CD4-positive, CD25-positive, alpha-beta regulatory T cell (primary cell): ENCODE measurements at regions not wholly inside any gene's neighbourhood (a gene's known extent, or its start where the extent isn't known, plus 50 kb on each side); places are given as distances from the start of the nearest gene placed in this dataset.
A peak's percentile ranks its signal among the peaks of the same experiment; 100 is the strongest.

Experiments used
- ATAC-seq, 2 donors: fragments of 150-1000 bp; cut with Tn5 transposase; one replicate each; pipeline ENCODE4 v1.10.0; 2021; ENCODE audit warnings: low read depth in 2 of 2, moderate number of reproducible peaks in 2 of 2, moderate library complexity in 1 of 2
- DNase-seq, 3 donors: peaks; one replicate each; pipeline versions ENCODE4 v3.0.0 to v3.0.0-alpha.2; 2012 to 2022; ENCODE audit warnings: mixed read lengths in 1 of 3
- H3K27ac ChIP-seq: one replicate; pipeline ENCODE4 v1.7.0; 2013; ENCODE audit warnings: mild to moderate bottlenecking, low read length; ENCODE audit not compliant: insufficient read depth, poor library complexity, severe bottlenecking
- H3K27me3 ChIP-seq: one replicate; pipeline ENCODE4 v1.7.0; 2013; ENCODE audit warnings: low read length; ENCODE audit not compliant: control insufficient read depth, insufficient read depth
- H3K36me3 ChIP-seq: one replicate; pipeline ENCODE4 v1.7.0; 2013; ENCODE audit warnings: mild to moderate bottlenecking, low read length, moderate library complexity; ENCODE audit not compliant: control insufficient read depth, insufficient read depth
- H3K4me1 ChIP-seq: 2 replicates; pipeline ENCODE4 v1.7.0; 2013; ENCODE audit warnings: mild to moderate bottlenecking, low read length; ENCODE audit not compliant: insufficient read depth, control insufficient read depth, poor library complexity, severe bottlenecking
- H3K4me3 ChIP-seq: one replicate; pipeline ENCODE4 v1.7.0; 2013; ENCODE audit warnings: low read depth, mild to moderate bottlenecking, low read length, moderate library complexity
- H3K9me3 ChIP-seq, 2 experiments: 1 replicate in 1 of 2; 2 replicates in 1 of 2; pipeline ENCODE4 v1.7.0; 2013; ENCODE audit warnings: low read length in 2 of 2, mild to moderate bottlenecking in 1 of 2, moderate library complexity in 1 of 2; ENCODE audit not compliant: control insufficient read depth in 2 of 2
- H3K27ac Mint-ChIP-seq, 3 donors: one replicate each; pipeline ENCODE4 v1.8.0; 2020 to 2022; ENCODE audit warnings: mild to moderate bottlenecking in 3 of 3, mixed read lengths in 3 of 3, moderate library complexity in 2 of 3
- H3K27me3 Mint-ChIP-seq: one replicate; pipeline ENCODE4 v1.8.0; 2022; ENCODE audit warnings: mild to moderate bottlenecking, mixed read lengths
- H3K36me3 Mint-ChIP-seq: one replicate; pipeline ENCODE4 v1.8.0; 2020; ENCODE audit warnings: mixed read lengths
- H3K4me1 Mint-ChIP-seq, 4 donors: one replicate each; pipeline ENCODE4 v1.8.0; 2020 to 2022; ENCODE audit warnings: mixed read lengths in 4 of 4, mild to moderate bottlenecking in 1 of 4
- H3K4me3 Mint-ChIP-seq, 4 donors: one replicate each; pipeline ENCODE4 v1.8.0; 2020 to 2022; ENCODE audit warnings: mild to moderate bottlenecking in 4 of 4, mixed read lengths in 4 of 4, moderate library complexity in 3 of 4
- H3K9me3 Mint-ChIP-seq, 7 donors: one replicate each; pipeline ENCODE4 v1.8.0; 2020 to 2022; ENCODE audit warnings: mixed read lengths in 7 of 7, mild to moderate bottlenecking in 3 of 7, moderate library complexity in 2 of 7

- H3K36me3 ChIP-seq = no peaks in the 10 kb centered on the region
- H3K9me3 Mint-ChIP-seq = peaks cover 0 to 24% (median 12%) of the 10 kb centered on the region in 7 donors
- ATAC-seq (no peak), DNase-seq (no peak)
- H3K4me1 Mint-ChIP-seq = no peaks in the 10 kb centered on the region
- H3K4me1 ChIP-seq = no peaks in the 10 kb centered on the region
- peaks cover 17 to 23% of the 10 kb centered on the region in 2 experiments for H3K9me3 ChIP-seq
- no peak overlapping the region for H3K4me3 ChIP-seq
- H3K36me3 Mint-ChIP-seq = no peaks in the 10 kb centered on the region
- peaks cover 8% of the 10 kb centered on the region for H3K27me3 ChIP-seq
- H3K4me3 Mint-ChIP-seq = no peak overlapping the region
- H3K27me3 Mint-ChIP-seq = peaks cover 23% of the 10 kb centered on the region
- no peak overlapping the region for H3K27ac ChIP-seq
- no peak overlapping the region for H3K27ac Mint-ChIP-seq
Measured at GRCh38 chr11:116665523-116665922, 107.3 kb downstream of the BUD13 start.

- no peak overlapping the region for H3K4me3 ChIP-seq
- H3K27ac Mint-ChIP-seq = no peak overlapping the region
- H3K36me3 Mint-ChIP-seq = no peaks in the 10 kb centered on the region
- no peak overlapping the region for H3K27ac ChIP-seq
- H3K9me3 Mint-ChIP-seq = peaks cover 0 to 15% (median 11%) of the 10 kb centered on the region in 7 donors
- no peaks in the 10 kb centered on the region for H3K36me3 ChIP-seq
- H3K27me3 ChIP-seq = peaks cover 5% of the 10 kb centered on the region
- no peak for DNase-seq
- no peaks in the 10 kb centered on the region for H3K4me1 ChIP-seq
- peaks cover 13% of the 10 kb centered on the region for H3K27me3 Mint-ChIP-seq
- no peak overlapping the region for H3K4me3 Mint-ChIP-seq
- ATAC-seq = no peak
- H3K4me1 Mint-ChIP-seq = no peaks in the 10 kb centered on the region
- H3K9me3 ChIP-seq = peaks cover 12 to 16% of the 10 kb centered on the region in 2 experiments
Measured at GRCh38 chr11:116661056-116661455, 111.7 kb downstream of the BUD13 start.

- no peak overlapping the region for H3K4me3 ChIP-seq
- peaks cover 0 to 12% (median 5%) of the 10 kb centered on the region in 7 donors for H3K9me3 Mint-ChIP-seq
- DNase-seq (no peak), ATAC-seq (no peak)
- H3K4me1 Mint-ChIP-seq = no peaks in the 10 kb centered on the region
- no peaks in the 10 kb centered on the region for H3K36me3 Mint-ChIP-seq
- H3K27ac ChIP-seq = no peak overlapping the region
- H3K36me3 ChIP-seq = no peaks in the 10 kb centered on the region
- peaks cover 5% of the 10 kb centered on the region for H3K27me3 ChIP-seq
- peaks cover 13% of the 10 kb centered on the region for H3K27me3 Mint-ChIP-seq
- no peak overlapping the region for H3K27ac Mint-ChIP-seq
- H3K4me3 Mint-ChIP-seq = no peak overlapping the region
- peaks cover 3 to 10% of the 10 kb centered on the region in 2 experiments for H3K9me3 ChIP-seq
- H3K4me1 ChIP-seq = no peaks in the 10 kb centered on the region
Measured at GRCh38 chr11:116660011-116660410, 112.8 kb downstream of the BUD13 start.

- Mint-ChIP-seq H3K4me1 (no peaks in the 10 kb centered on the region), H3K9me3 (peaks cover 0 to 15% (median 4%) of the 10 kb centered on the region in 7 donors), H3K27me3 (peaks cover 13% of the 10 kb centered on the region), H3K36me3 (no peaks in the 10 kb centered on the region), H3K27ac (no peak overlapping the region), H3K4me3 (no peak overlapping the region)
- H3K4me3 ChIP-seq = no peak overlapping the region
- H3K27ac ChIP-seq = no peak overlapping the region
- H3K9me3 ChIP-seq = peaks cover 3 to 6% of the 10 kb centered on the region in 2 experiments
- DNase-seq (no peak), ATAC-seq (no peak)
- no peaks in the 10 kb centered on the region for H3K4me1 ChIP-seq
- H3K36me3 ChIP-seq = no peaks in the 10 kb centered on the region
- peaks cover 2% of the 10 kb centered on the region for H3K27me3 ChIP-seq
Measured at GRCh38 chr11:116658876-116659535, 113.8 kb downstream of the BUD13 start.

- Histone ChIP-seq H3K36me3 (no peaks in the 10 kb centered on the region), H3K27me3 (no peaks in the 10 kb centered on the region), H3K4me3 (no peak overlapping the region), H3K27ac (no peak overlapping the region), H3K9me3 (peaks cover 3 to 6% of the 10 kb centered on the region in 2 experiments), H3K4me1 (no peaks in the 10 kb centered on the region)
- Mint-ChIP-seq H3K4me3 (no peak overlapping the region), H3K27me3 (peaks cover 14% of the 10 kb centered on the region), H3K9me3 (peaks cover 0 to 14% (median 2%) of the 10 kb centered on the region in 7 donors), H3K4me1 (no peaks in the 10 kb centered on the region), H3K27ac (no peak overlapping the region), H3K36me3 (no peaks in the 10 kb centered on the region)
- no peak for ATAC-seq
- no peak for DNase-seq
Measured at GRCh38 chr11:116657842-116658825, 114.7 kb downstream of the BUD13 start.

GRCh38 chr11:116656011-116656410, 116.8 kb downstream of the BUD13 start:
- H3K27ac Mint-ChIP-seq = peak overlapping the region in 1 of 3 donors; percentile 91
- H3K27ac ChIP-seq = no peak overlapping the region
- H3K36me3 Mint-ChIP-seq = no peaks in the 10 kb centered on the region
- no peak for ATAC-seq
- peaks cover 0 to 14% (median 0%) of the 10 kb centered on the region in 7 donors for H3K9me3 Mint-ChIP-seq
- no peak overlapping the region for H3K4me3 Mint-ChIP-seq
- no peak overlapping the region for H3K4me3 ChIP-seq
- H3K4me1 ChIP-seq = no peaks in the 10 kb centered on the region
- no peak for DNase-seq
- H3K9me3 ChIP-seq = peaks cover 3 to 6% of the 10 kb centered on the region in 2 experiments
- no peaks in the 10 kb centered on the region for H3K36me3 ChIP-seq
- peaks cover 12% of the 10 kb centered on the region for H3K27me3 Mint-ChIP-seq
- H3K4me1 Mint-ChIP-seq = no peaks in the 10 kb centered on the region
- H3K27me3 ChIP-seq = no peaks in the 10 kb centered on the region

- H3K4me1 ChIP-seq = no peaks in the 10 kb centered on the region
- H3K27me3 ChIP-seq = no peaks in the 10 kb centered on the region
- Mint-ChIP-seq H3K27ac (no peak overlapping the region), H3K36me3 (no peaks in the 10 kb centered on the region), H3K9me3 (peaks cover 0 to 14% (median 0%) of the 10 kb centered on the region in 7 donors), H3K4me1 (no peaks in the 10 kb centered on the region), H3K4me3 (no peak overlapping the region), H3K27me3 (peaks cover 12% of the 10 kb centered on the region)
- no peaks in the 10 kb centered on the region for H3K36me3 ChIP-seq
- H3K4me3 ChIP-seq = no peak overlapping the region
- ATAC-seq (no peak), DNase-seq (no peak)
- H3K9me3 ChIP-seq = peaks cover 3 to 6% of the 10 kb centered on the region in 2 experiments
- H3K27ac ChIP-seq = no peak overlapping the region
Measured at GRCh38 chr11:116654526-116654925, 118.3 kb downstream of the BUD13 start.
